ENCODE measurements at regions not wholly inside any gene's neighbourhood (a gene's known extent, or its start where the extent isn't known, plus 50 kb on each side); places are given as distances from the start of the nearest gene placed in this dataset.

DNA sequence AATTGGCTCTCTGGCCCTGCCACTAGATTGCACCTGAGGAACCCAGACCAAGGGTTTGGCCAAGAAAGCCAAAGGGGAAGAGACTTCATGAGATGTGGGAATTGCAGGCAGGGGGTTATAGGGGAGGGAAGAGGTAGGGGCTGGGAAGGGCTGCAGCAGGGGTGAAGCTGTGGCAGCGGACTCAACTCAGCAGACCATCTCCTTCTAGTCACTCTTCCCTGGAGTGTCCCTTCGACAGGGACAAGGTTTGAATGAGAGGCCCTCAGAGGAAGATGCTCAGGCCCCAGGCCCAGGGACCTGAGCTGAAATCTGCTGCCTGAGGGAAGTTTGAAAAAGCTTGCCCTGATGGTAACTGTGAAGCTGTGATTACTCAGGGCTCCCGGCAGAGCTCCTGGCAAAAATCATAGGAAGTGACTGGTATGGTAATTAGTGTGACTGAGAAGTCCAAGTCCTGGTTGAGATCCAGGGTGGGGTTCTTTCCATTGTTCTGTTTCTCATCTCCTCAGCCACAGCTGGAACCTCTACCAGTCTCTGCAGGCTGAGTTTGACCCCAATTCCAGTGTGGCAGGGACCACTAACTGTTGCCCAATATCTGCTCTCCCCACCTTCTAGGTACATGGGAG lies 300.9 kb downstream of the CYP26B1 start:
- TF ChIP-seq, protein P1, sequence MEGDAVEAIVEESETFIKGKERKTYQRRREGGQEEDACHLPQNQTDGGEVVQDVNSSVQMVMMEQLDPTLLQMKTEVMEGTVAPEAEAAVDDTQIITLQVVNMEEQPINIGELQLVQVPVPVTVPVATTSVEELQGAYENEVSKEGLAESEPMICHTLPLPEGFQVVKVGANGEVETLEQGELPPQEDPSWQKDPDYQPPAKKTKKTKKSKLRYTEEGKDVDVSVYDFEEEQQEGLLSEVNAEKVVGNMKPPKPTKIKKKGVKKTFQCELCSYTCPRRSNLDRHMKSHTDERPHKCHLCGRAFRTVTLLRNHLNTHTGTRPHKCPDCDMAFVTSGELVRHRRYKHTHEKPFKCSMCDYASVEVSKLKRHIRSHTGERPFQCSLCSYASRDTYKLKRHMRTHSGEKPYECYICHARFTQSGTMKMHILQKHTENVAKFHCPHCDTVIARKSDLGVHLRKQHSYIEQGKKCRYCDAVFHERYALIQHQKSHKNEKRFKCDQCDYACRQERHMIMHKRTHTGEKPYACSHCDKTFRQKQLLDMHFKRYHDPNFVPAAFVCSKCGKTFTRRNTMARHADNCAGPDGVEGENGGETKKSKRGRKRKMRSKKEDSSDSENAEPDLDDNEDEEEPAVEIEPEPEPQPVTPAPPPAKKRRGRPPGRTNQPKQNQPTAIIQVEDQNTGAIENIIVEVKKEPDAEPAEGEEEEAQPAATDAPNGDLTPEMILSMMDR (IDR thresholded peaks at IDR 0.05) = no peak
- TF ChIP-seq EP300 (IDR thresholded peaks at IDR 0.05) = no peak

All from tibial nerve (tissue), 4 donors.